ENCODE measurements at regions not wholly inside any gene's neighbourhood (a gene's known extent, or its start where the extent isn't known, plus 50 kb on each side); places are given as distances from the start of the nearest gene placed in this dataset.

- Histone ChIP-seq H3K4me3 (no peak overlapping the region), H3K9me3 (no peaks in the 10 kb centered on the region), H3K4me1 (peaks cover 0 to 13% (median 11%) of the 10 kb centered on the region in 4 donors), H3K27ac (no peak overlapping the region), H3K27me3 (peaks cover 0 to 16% (median 4%) of the 10 kb centered on the region in 4 donors), H3K36me3 (no peaks in the 10 kb centered on the region)
- WGBS, 2 donors: 89 to 92% methylated on average over 9 of the region's 9 CpGs
- no peak for TF ChIP-seq POLR2A (IDR thresholded peaks at IDR 0.05)
- TF ChIP-seq POLR2AphosphoS5 (IDR thresholded peaks at IDR 0.05): no peak
- no peak for TF ChIP-seq CTCF (IDR thresholded peaks at IDR 0.05)
- TF ChIP-seq EP300 (IDR thresholded peaks at IDR 0.05): no peak
- ATAC-seq (ENCODE audit: low FRiP score in 2 of 2) (no peak), DNase-seq (no peak)
Measured at GRCh38 chr9:93823245-93824072, 131.7 kb downstream of the BARX1 start.

GRCh38 chr9:93822229-93822628, 132.9 kb downstream of the BARX1 start:
- TF ChIP-seq POLR2AphosphoS5 (IDR thresholded peaks at IDR 0.05) (no peak), CTCF (IDR thresholded peaks at IDR 0.05) (no peak), POLR2A (IDR thresholded peaks at IDR 0.05) (no peak), EP300 (IDR thresholded peaks at IDR 0.05) (no peak)
- Histone ChIP-seq H3K36me3 (no peaks in the 10 kb centered on the region), H3K27ac (no peak overlapping the region), H3K4me3 (no peak overlapping the region), H3K27me3 (peaks cover 0 to 4% (median 2%) of the 10 kb centered on the region in 4 donors), H3K9me3 (no peaks in the 10 kb centered on the region), H3K4me1 (peaks cover 0 to 6% (median 2%) of the 10 kb centered on the region in 4 donors)
- 86 to 88% methylated on average over 6 of the region's 6 CpGs for WGBS, 2 donors
- ATAC-seq (ENCODE audit: low FRiP score in 2 of 2): no peak
- DNase-seq: no peak

GRCh38 chr9:93821307-93821703, 133.8 kb downstream of the BARX1 start:
- TF ChIP-seq CTCF (IDR thresholded peaks at IDR 0.05) (no peak), POLR2AphosphoS5 (IDR thresholded peaks at IDR 0.05) (no peak), EP300 (IDR thresholded peaks at IDR 0.05) (no peak), POLR2A (IDR thresholded peaks at IDR 0.05) (no peak)
- H3K9me3 ChIP-seq: no peaks in the 10 kb centered on the region
- 84 to 86% methylated on average over 2 of the region's 2 CpGs for WGBS, 2 donors
- no peak for ATAC-seq (ENCODE audit: low FRiP score in 2 of 2)
- H3K36me3 ChIP-seq: no peaks in the 10 kb centered on the region
- H3K27ac ChIP-seq: no peak overlapping the region
- peaks cover 0 to 1% (median 0%) of the 10 kb centered on the region in 4 donors for H3K27me3 ChIP-seq
- no peaks in the 10 kb centered on the region for H3K4me1 ChIP-seq
- H3K4me3 ChIP-seq: no peak overlapping the region
- DNase-seq: no peak

- Histone ChIP-seq H3K36me3 (no peaks in the 10 kb centered on the region), H3K4me1 (no peaks in the 10 kb centered on the region), H3K27me3 (no peaks in the 10 kb centered on the region), H3K27ac (no peak overlapping the region), H3K4me3 (no peak overlapping the region), H3K9me3 (no peaks in the 10 kb centered on the region)
- ATAC-seq (ENCODE audit: low FRiP score in 2 of 2) (no peak), DNase-seq (no peak)
- WGBS, 2 donors: 46% methylated on average over 6 of the region's 6 CpGs
- TF ChIP-seq EP300 (IDR thresholded peaks at IDR 0.05) (no peak), POLR2AphosphoS5 (IDR thresholded peaks at IDR 0.05) (no peak), POLR2A (IDR thresholded peaks at IDR 0.05) (no peak), CTCF (IDR thresholded peaks at IDR 0.05) (no peak)
Measured at GRCh38 chr9:93820667-93821306, 134.4 kb downstream of the BARX1 start.

Measured in upper lobe of left lung (tissue), 6 donors.